OCI-LY7 (cell line): ENCODE measurements at regions not wholly inside any gene's neighbourhood (a gene's known extent, or its start where the extent isn't known, plus 50 kb on each side); places are given as distances from the start of the nearest gene placed in this dataset.

Source experiments
- CTCF ChIP-seq: fragments of 200-600 bp; sonication (generic); conservative IDR thresholded peaks from 2 replicates; pipeline ENCODE4 v1.5.1; 2014; ENCODE audit warnings: mild to moderate bottlenecking, antibody characterized with exemption, low read length, moderate library complexity, mixed read lengths
- EZH2phosphoT487 ChIP-seq: fragments of 200-600 bp; sonication (generic); IDR thresholded peaks from 2 replicates; pipeline ENCODE4 v1.6.1; 2018; ENCODE audit warnings: low read depth, borderline replicate concordance, mild to moderate bottlenecking, mixed run types, antibody characterized with exemption, low read length, moderate library complexity, mixed read lengths

GRCh38 chr5:57862471-57862911 lies 379.9 kb upstream of the ACTBL2 start:
- TF ChIP-seq CTCF (no peak), EZH2phosphoT487 (no peak)
